ENCODE measurements at regions not wholly inside any gene's neighbourhood (a gene's known extent, or its start where the extent isn't known, plus 50 kb on each side); places are given as distances from the start of the nearest gene placed in this dataset.

DNA sequence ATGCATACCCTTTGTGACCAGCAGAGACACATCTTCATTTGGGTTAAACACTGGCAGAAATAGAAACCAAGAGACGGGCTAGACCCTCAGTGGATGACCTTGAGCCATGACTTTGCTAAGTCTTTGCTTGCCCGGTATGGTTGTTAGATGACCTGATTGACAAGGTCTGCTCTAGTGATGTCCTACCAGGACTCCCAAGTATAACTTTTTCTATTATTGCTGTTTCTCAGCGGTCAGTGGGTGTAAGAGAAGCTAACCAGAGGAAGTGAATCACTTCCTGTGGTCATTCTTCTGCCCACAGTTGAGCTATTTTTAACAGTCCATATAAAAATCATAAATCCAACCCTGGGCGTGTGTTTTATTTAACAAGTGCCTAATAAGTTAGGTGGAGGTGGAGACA lies 126.2 kb upstream of the ETS2 start:
- no peak for TF ChIP-seq EZH2 (IDR thresholded peaks at IDR 0.05)
- no peak for TF ChIP-seq POLR2AphosphoS5 (IDR thresholded peaks at IDR 0.05; ENCODE audit: borderline replicate concordance, low read depth, low read length)
- TF ChIP-seq FOXP2 (optimal IDR thresholded peaks at IDR 0.05; ENCODE audit: control extremely low read depth, extremely low read length, insufficient read depth), result no peak
